ENCODE measurements at regions not wholly inside any gene's neighbourhood (a gene's known extent, or its start where the extent isn't known, plus 50 kb on each side); places are given as distances from the start of the nearest gene placed in this dataset.

DNA sequence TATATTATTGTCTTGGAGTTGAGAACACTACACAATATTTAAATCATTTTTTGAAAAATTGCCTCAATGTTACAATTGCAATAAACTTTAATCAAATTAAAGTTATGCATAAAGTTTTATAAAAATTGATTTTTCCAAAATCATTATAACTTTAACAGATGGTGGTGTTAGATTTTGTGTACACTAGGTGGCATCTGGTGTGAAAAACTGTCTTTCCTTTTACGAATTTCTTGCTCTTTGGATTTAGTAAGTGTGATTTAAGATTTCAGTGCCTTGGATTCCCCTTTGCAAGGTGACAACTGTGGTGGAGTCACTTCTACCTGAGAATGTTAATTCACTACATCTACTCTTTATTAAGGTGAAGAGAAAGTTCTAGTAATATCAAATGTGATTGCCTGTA, 91.6 kb downstream of the AREG start:
- TF ChIP-seq, protein P1, sequence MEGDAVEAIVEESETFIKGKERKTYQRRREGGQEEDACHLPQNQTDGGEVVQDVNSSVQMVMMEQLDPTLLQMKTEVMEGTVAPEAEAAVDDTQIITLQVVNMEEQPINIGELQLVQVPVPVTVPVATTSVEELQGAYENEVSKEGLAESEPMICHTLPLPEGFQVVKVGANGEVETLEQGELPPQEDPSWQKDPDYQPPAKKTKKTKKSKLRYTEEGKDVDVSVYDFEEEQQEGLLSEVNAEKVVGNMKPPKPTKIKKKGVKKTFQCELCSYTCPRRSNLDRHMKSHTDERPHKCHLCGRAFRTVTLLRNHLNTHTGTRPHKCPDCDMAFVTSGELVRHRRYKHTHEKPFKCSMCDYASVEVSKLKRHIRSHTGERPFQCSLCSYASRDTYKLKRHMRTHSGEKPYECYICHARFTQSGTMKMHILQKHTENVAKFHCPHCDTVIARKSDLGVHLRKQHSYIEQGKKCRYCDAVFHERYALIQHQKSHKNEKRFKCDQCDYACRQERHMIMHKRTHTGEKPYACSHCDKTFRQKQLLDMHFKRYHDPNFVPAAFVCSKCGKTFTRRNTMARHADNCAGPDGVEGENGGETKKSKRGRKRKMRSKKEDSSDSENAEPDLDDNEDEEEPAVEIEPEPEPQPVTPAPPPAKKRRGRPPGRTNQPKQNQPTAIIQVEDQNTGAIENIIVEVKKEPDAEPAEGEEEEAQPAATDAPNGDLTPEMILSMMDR (IDR thresholded peaks at IDR 0.05) = no peak
- no peak for TF ChIP-seq POLR2A (IDR thresholded peaks at IDR 0.05)
